ENCODE measurements at regions not wholly inside any gene's neighbourhood (a gene's known extent, or its start where the extent isn't known, plus 50 kb on each side); places are given as distances from the start of the nearest gene placed in this dataset.

- TF ChIP-seq POLR2AphosphoS5 (IDR thresholded peaks at IDR 0.05; ENCODE audit: low read depth, low read length), result no peak
- TF ChIP-seq POLR2A (IDR thresholded peaks at IDR 0.05; ENCODE audit: low read depth, low read length), result no peak
Measured at GRCh38 chr11:81222491-81222890, 1511.2 kb downstream of the FAM181B start.

Data from GM12892 (cell line).